ENCODE measurements at regions not wholly inside any gene's neighbourhood (a gene's known extent, or its start where the extent isn't known, plus 50 kb on each side); places are given as distances from the start of the nearest gene placed in this dataset.

DNA sequence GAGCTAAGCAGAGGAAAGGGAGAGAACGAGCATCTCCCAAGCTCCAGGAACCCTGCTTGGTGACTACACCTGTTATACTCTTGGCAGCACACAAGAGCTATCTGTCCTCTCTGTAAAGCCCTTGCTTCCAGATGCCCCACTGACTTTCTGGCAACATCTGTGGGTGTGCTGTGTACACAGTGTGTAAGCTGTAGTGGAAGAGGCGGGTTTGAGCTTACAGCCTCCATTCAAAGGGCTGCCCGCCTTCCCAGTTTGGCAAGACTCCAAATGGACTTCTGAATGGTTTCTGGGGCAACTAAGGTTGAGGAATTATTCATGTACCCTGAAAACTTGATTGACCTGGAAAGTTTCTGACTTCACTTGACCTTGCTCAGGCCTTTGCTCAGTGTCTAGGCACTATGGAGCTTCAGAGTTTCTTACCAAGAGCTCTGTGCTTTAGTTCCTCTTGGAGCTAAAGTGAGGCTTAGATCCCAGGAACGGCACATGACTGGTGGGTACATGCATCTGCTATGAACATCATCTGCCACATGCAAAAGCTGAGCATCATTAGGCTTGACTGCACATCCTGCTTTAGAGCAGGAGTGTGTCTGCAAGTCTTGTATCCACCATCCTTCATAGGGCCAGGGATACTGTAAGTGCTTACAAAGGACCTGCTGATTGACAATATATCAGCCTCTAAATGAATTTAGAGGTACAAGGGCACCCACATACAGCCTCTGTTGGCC, 290.9 kb upstream of the SIX2 start:
- peak; percentile 91 for DNase-seq

DNA sequence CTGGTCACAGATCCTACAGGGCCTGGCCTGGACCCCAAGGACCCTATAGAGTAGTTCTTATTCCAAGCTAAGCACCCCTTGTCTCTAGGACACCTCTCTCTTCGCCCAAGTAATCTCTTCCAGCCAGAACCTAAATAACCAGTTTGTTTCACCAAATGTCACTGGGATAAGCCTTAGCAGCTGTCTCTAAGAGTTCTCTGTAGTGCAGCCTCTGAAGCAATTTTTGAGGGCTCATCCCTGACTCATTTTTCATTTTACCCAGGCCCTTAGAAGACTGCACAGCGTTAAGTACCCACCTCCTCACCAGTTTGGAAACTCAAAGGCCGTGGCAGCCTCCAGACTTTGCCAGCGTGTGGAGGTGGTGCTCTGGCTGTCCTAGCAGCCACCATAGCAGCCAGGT, 290.1 kb upstream of the SIX2 start:
- DNase-seq = no peak

- no peak for DNase-seq
Observed at GRCh38 chr2:45293182-45293581, 283.9 kb upstream of the SIX2 start.

DNA sequence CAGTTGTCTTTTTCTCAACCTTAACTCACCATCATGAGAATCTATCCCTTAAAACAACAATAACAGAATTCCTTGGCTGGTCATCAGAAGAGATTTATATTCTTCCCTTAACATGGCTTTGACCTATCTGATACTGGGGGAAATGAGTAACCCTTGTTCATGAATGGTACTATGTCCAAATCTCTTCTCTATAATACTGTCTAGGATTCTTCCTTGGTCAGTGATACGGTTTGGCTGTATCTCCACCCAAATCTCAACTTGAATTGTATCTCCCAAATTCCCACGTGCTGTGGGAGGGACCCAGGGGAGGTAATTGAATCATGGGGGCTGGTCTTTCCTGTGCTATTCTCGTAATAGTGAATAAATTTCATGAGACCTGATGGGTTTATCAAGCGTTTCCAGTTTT, 282.0 kb upstream of the SIX2 start:
- DNase-seq = no peak

GRCh38 chr2:45289997-45290709, 280.9 kb upstream of the SIX2 start:
- no peak for DNase-seq

DNA sequence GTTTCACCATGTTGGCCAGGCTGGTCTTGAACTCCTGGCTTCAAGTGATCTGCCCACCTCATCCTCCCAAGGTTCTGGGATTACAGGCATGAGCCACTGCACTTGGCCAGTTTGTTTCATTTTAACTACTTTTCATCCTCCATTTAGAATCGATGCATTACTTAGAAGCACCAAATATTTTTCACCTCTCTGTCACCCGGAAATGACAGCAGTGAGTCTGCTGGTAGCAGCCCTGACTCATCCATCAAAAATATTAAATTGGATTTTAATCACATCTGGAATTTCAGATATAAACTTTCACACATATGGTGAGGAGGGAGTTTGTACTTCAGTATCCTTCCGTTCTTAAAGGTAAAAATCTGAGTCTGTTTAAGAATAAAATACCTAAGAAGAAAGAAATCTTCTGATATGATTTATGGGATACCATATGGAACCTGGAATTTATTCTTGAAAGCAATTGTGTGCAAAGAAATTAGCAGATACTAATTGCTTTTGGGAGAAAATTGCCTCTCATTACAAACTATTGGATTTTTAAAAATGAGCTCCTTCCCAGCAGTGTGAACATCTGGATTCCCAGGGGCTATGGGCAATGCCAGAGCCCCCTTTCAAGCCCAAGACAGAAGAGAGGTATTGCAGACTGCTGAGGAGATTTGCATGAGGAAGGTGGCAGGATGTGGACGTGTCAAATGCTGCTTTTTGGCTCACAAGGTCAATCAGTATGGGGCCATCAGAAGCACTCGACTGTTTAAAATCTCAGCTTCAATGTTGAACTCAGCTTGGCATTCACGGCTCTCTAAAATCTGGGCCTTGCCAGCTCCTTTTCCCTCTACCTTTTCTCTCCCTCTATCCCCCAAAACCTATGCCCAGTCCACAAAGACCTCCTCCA, 279.5 kb upstream of the SIX2 start:
- DNase-seq = no peak

DNA sequence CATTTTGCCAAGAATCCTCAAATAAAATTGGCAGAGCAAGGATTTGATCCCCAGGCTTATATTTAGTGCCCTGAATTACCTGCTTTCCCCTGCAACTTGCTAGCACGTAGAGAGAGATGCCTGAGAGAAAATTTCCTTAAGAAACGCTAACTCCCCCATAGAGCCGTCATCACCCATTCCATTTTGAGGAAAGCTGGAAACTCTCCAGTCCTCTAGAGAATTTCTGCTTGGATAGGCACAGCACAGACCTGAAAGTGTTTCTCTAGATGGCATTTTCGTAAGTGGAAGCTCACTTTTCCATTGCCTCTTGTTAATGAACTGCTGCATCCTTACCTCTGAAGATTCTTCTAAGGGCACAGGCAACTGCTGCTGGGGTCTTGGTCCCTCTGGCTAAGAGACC, 277.8 kb upstream of the SIX2 start:
- no peak for DNase-seq

DNA sequence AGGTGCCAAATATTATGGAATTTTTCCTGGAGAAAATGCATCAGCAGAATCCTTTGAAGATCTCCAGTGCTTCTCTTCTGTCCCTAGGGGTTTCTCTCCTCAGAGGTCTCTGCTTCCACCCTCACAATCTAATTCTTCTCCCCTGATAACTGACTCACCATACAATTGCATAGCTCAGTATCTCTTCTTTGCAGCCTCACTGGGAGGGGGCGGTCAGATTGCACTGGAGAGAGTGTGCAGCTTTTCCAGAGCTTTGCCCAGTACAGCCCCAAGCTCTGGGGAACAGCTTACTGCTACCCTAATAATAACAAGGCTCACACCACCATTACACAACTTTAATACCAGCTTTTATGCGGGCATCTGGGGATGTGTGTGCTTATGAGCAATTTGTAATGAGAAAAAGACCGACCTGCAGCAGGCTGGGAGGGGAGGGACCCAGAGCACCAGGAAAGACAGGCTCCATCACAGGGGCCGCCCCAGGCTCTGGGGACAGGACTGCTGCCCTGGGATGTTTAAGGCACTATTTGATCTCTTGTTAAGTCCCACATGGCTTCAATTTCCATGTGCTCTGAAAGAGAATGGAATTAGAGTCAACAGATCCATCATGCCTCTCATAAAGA, 276.6 kb upstream of the SIX2 start:
- no peak for DNase-seq

DNA sequence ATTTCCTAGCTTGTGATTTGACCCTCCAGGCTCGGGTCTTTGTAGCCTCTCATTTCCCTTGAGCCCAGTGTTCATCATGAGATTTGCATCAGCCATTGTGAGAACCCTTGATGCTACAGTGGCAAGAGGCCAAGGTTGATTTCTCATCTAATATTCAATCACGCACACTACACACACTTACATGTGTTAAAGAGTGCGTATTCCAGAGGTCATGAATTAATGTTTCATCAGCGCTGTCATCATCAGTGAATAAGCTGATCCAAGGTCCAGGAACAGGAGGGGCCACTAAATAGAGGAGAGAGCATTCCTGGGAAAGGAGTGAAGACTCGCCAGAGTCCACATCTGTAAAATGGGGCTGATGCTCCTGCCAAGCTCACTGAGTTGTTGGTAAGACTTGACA, 276.1 kb upstream of the SIX2 start:
- DNase-seq = no peak

GRCh38 chr2:45284621-45284995, 275.4 kb upstream of the SIX2 start:
- DNase-seq = no peak

DNA sequence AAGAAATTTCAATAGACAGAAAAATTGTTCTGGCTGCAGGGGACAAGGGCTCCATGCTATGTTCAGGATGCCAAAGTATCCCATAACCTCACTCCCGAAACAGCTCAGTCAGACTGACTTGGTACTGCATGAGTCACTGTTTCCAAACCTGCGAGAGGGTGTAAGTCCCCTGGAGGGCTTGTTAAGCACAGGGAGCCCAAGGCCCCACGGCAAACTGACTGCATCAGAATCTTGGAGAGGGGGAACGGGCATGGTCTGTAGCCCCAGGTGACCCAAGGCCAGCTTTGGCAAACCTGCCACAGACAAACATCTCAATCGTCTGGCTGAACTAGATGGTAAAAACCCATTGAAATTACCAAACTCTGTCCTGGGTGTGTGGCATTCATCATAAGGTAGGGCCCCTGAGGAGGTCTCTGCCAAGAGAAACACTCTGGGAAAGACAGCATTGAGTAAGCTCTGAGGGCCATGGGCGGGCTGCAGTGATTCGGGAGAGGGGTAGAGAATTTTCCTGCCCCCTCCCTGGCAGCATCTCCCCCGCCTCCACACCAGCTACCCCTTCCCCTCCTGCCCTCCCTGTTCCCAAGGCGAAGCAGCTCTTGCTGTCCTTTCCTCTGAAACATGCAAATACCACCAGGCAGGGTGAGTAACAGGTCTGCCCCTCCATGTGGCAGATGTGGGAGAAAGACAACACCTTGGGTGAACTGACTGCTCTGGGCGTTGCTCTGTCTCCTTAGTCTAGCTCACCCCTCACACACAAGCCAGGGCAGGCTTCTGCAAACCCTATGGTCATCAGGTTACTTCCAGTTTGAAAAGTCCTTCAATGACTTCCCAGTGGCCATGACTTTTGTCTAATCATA, 274.7 kb upstream of the SIX2 start:
- DNase-seq = no peak

DNA sequence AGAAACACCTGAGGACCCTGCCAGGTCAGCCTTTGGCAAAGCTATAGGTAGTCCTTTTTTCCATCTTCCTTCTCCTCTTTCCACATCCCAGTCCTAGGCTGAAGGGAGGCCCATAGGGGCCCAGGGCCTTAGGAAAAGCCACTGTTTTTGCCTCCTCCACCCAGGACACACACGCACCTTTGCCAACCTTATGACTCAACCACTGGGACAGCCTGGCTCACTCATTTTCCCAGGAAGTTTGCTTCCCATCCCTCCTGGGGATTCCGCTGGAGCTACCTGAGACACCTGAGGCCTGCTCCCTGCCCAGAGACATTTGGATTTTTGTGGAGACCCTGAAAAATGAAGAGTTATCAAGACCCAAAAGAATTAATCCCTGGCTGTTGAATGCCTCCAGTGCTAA, 273.4 kb upstream of the SIX2 start:
- DNase-seq = no peak

DNA sequence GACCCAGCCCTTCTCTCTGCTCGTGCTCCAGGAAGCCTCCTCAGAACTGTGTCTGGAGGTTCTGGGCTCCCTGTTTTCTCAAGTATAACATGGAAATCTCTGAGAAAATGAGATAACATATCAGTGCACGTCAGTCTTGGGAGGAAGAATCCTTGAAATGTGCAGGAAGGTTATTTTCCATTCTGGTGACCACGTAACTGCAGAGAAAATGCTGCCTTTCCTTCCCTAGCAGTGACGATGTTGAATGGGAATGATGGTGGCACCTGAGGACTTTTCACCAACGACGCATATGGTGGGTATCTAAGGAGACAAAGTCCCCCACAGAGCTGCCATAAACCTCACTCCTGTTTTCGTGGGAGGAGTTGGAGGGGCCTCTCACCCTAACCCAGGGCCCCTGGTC, 272.1 kb upstream of the SIX2 start:
- no peak for DNase-seq

DNA sequence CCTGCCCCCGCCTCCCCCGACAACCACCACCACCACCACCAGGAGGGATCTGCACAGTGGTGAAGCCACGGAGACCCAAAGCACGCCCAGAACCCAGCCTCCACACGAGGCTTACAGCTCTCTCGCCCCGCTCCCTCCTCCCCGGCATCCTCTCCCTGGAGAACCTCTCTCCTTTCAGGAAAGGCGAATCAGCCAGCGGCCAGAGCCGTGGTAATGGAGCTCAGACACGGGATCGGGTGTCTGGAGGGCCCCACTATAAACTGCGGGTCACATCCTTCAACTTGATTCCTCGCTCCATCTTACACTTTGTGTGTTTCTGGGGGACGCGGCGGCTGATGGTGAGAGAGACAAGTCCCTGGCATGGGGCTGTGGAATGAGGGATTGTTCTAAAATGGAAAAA, 271.5 kb upstream of the SIX2 start:
- DNase-seq = no peak

- DNase-seq = no peak
Observed at GRCh38 chr2:45279356-45279755, 270.1 kb upstream of the SIX2 start.

- no peak for DNase-seq
Observed at GRCh38 chr2:45278365-45279078, 269.3 kb upstream of the SIX2 start.

- DNase-seq = no peak
Observed at GRCh38 chr2:45276914-45277313, 267.7 kb upstream of the SIX2 start.

DNA sequence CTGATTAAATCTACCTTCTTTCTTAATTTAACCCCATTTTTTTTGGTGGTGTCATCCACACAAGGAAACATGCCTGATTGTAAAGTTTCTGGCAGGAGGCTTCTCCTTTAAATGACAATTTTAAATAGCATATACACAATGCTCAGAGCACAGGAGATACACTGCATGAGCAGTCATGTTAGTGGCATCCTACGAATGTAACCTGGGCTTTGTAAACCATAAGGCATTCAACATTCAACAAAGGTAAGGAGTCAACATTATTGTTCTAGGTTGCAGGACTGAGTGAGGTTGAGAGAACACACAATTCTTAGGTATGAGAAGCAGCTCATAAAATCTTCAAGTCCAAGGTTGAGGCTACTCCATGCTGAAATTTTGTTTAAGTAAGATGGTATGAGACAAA, 266.6 kb upstream of the SIX2 start:
- no peak for DNase-seq

- DNase-seq = no peak
Observed at GRCh38 chr2:45275242-45275805, 266.1 kb upstream of the SIX2 start.

DNA sequence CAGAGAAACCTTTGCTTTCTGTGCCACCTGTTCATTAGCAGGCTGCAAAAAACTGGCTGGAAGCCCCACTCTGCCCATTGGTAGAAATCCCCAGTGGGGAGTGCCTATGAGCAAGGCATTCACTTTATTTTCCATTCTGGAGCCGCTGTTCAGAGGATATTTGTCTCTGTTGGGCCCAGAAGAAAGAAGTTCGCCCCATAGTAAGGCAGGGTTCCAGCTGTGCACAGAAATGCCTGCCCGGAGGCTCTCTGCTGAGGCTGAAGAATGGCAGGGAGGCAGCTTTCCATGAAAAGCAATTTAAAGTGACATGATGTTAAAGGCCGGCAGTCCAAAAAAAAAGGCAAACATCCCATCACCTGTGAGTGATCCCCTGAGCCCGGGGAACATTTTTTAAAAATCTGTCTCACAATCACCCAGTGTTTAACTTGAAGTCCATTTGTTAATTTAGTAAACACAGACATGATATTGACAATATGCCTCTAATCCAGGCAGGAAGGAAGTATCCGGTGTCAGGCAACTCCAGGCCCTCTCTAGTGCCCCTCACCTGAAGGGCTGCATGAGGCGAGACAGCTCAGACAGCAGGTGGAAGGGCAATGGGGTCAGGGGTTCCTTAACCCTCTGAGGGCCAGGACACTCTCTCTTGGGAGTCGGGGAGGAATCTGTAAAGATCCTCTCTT, 265.1 kb upstream of the SIX2 start:
- DNase-seq = peak; percentile 89
